H1 (cell line): ENCODE measurements at regions not wholly inside any gene's neighbourhood (a gene's known extent, or its start where the extent isn't known, plus 50 kb on each side); places are given as distances from the start of the nearest gene placed in this dataset.

Experiments used
- CTCF ChIA-PET: fragments of 300-600 bp; sonication (Branson Sonifier 250); formaldehyde crosslinking; loops from one replicate; lab custom pipeline; 2021; ENCODE audit not compliant: partially characterized antibody; lab: Charles Lee
- POLR2A ChIA-PET: fragments of 300-600 bp; sonication (Branson Sonifier 250); formaldehyde crosslinking; loops from one replicate; lab custom pipeline; 2021; ENCODE audit warnings: inconsistent platforms; ENCODE audit not compliant: partially characterized antibody; lab: Charles Lee
- DNase-seq, 2 experiments: peaks; one replicate each; pipeline versions ENCODE4 v3.0.0 to v3.0.0-alpha.2; 2010 to 2022; ENCODE audit warnings: low spot score in 2 of 2, low read depth in 1 of 2, mixed read lengths in 1 of 2
- FAIRE-seq: peaks from 2 replicates; lab custom pipeline; 2011; peaks lifted over from hg19 to GRCh38; lab: Jason Lieb, UNC
- H2AFZ ChIP-seq: 2 replicates; pipeline ENCODE4 v1.8.1; 2012; ENCODE audit warnings: low read length, inconsistent platforms
- H2AK5ac ChIP-seq: 2 replicates; pipeline ENCODE4 v1.6.1; 2013; ENCODE audit warnings: low read depth, low read length
- H2BK120ac ChIP-seq: replicated peaks from 2 replicates; pipeline ENCODE3; 2013; ENCODE audit warnings: low read depth, low read length, inconsistent platforms
- H2BK12ac ChIP-seq: 2 replicates; pipeline ENCODE4 v1.6.1; 2013; ENCODE audit warnings: low read depth, low read length
- H2BK15ac ChIP-seq: 2 replicates; pipeline ENCODE4 v1.6.1; 2013; ENCODE audit warnings: low read length
- H2BK20ac ChIP-seq: 2 replicates; pipeline ENCODE4 v1.6.1; 2013; ENCODE audit warnings: low read length
- H2BK5ac ChIP-seq: 2 replicates; pipeline ENCODE4 v1.6.1; 2013; ENCODE audit warnings: low read depth, low read length
- H3K14ac ChIP-seq: 2 replicates; pipeline ENCODE4 v1.6.1; 2013; ENCODE audit warnings: inconsistent platforms; ENCODE audit not compliant: insufficient read length
- H3K18ac ChIP-seq: 2 replicates; pipeline ENCODE4 v1.6.1; 2013; ENCODE audit warnings: low read length; ENCODE audit errors: extremely low read depth
- H3K23ac ChIP-seq: 2 replicates; pipeline ENCODE4 v1.6.1; 2013; ENCODE audit warnings: inconsistent platforms; ENCODE audit not compliant: insufficient read length
- H3K23me2 ChIP-seq: 2 replicates; pipeline ENCODE4 v1.6.1; 2013; ENCODE audit warnings: low read depth, low read length
- H3K27ac ChIP-seq: 2 replicates; pipeline ENCODE4 v1.6.1; 2011; ENCODE audit warnings: low read depth, low read length, inconsistent platforms
- H3K27me3 ChIP-seq, 4 experiments: replicated peaks in 1 of 4; 1 replicate in 1 of 4; 2 replicates in 3 of 4; pipeline versions ENCODE4 v1.6.1 to v1.8.1; 2011 to 2013; ENCODE audit warnings: low read length in 3 of 4, mild to moderate bottlenecking in 3 of 4, inconsistent platforms in 2 of 4, mixed read lengths in 2 of 4, moderate library complexity in 1 of 4; ENCODE audit not compliant: control insufficient read depth in 3 of 4, insufficient read depth in 3 of 4; ENCODE audit errors: extremely low read depth in 1 of 4
- H3K36me3 ChIP-seq, 4 experiments: 2 replicates each; pipeline versions ENCODE4 v1.6.1 to v1.8.1; 2011 to 2013; ENCODE audit warnings: mild to moderate bottlenecking in 4 of 4, low read length in 3 of 4, moderate library complexity in 2 of 4, control low read depth in 1 of 4, inconsistent platforms in 1 of 4; ENCODE audit not compliant: insufficient read depth in 4 of 4, control insufficient read depth in 2 of 4
- H3K4ac ChIP-seq: replicated peaks from 2 replicates; pipeline ENCODE3; 2013; ENCODE audit warnings: low read length, low read depth, mixed read lengths, inconsistent platforms; ENCODE audit not compliant: insufficient read length
- H3K4me1 ChIP-seq, 4 experiments: replicated peaks in 1 of 4; 1 replicate in 1 of 4; 2 replicates in 3 of 4; pipeline versions ENCODE4 v1.6.1 to v1.8.1; 2011 to 2013; ENCODE audit warnings: low read length in 3 of 4, inconsistent platforms in 2 of 4, mixed read lengths in 1 of 4; ENCODE audit not compliant: insufficient read depth in 4 of 4, control insufficient read depth in 3 of 4
- H3K4me2 ChIP-seq, 2 experiments: 2 replicates each; pipeline versions ENCODE4 v1.6.1 to v1.8.1; 2011 to 2013; ENCODE audit warnings: low read depth in 2 of 2, low read length in 2 of 2, control low read depth in 1 of 2, inconsistent platforms in 1 of 2, mild to moderate bottlenecking in 1 of 2; ENCODE audit not compliant: insufficient read depth in 1 of 2
- H3K4me3 ChIP-seq, 4 experiments: fragments of 200-600, 300-600 bp in 1 of 4; sonication (generic), shearing (Covaris generic), sonication (Bioruptor Twin) in 1 of 4; 2 replicates each; pipeline versions ENCODE4 v1.5.1 to v1.8.1; 2011 to 2016; ENCODE audit warnings: low read length in 4 of 4, low read depth in 3 of 4, control low read depth in 2 of 4, inconsistent platforms in 2 of 4, mild to moderate bottlenecking in 2 of 4, mixed read lengths in 1 of 4, moderate library complexity in 1 of 4; ENCODE audit not compliant: insufficient read depth in 2 of 4; ENCODE audit errors: extremely low read depth in 1 of 4
- H3K56ac ChIP-seq: replicated peaks from 2 replicates; pipeline ENCODE3; 2013; ENCODE audit warnings: low read depth, mild to moderate bottlenecking, mixed read lengths, low read length, inconsistent platforms; ENCODE audit not compliant: insufficient read length
- H3K79me1 ChIP-seq: 2 replicates; pipeline ENCODE4 v1.6.1; 2013; ENCODE audit warnings: low read depth, low read length, control low read depth
- H3K79me2 ChIP-seq, 2 experiments: 2 replicates each; pipeline versions ENCODE4 v1.6.1 to v1.8.1; 2012 to 2013; ENCODE audit warnings: low read length in 2 of 2, mild to moderate bottlenecking in 2 of 2, inconsistent platforms in 1 of 2; ENCODE audit not compliant: insufficient read depth in 2 of 2, control insufficient read depth in 1 of 2
- H3K9ac ChIP-seq, 4 experiments: replicated peaks in 1 of 4; 1 replicate in 1 of 4; 2 replicates in 3 of 4; pipeline versions ENCODE4 v1.6.1 to v1.8.1; 2011 to 2013; ENCODE audit warnings: low read depth in 3 of 4, low read length in 3 of 4, control low read depth in 2 of 4, mild to moderate bottlenecking in 2 of 4, moderate library complexity in 2 of 4, inconsistent platforms in 1 of 4; ENCODE audit errors: extremely low read depth in 1 of 4
- H3K9me3 ChIP-seq, 2 experiments: 2 replicates each; pipeline versions ENCODE4 v1.6.1 to v1.8.1; 2012 to 2013; ENCODE audit warnings: mild to moderate bottlenecking in 2 of 2, moderate library complexity in 2 of 2, control low read depth in 1 of 2, inconsistent platforms in 1 of 2, low read depth in 1 of 2, low read length in 1 of 2, mixed read lengths in 1 of 2; ENCODE audit not compliant: insufficient read depth in 2 of 2
- H4K20me1 ChIP-seq, 2 experiments: replicated peaks in 1 of 2; 2 replicates each; pipeline versions ENCODE3 to v1.8.1; 2011 to 2013; ENCODE audit warnings: inconsistent platforms in 2 of 2, low read length in 2 of 2, mild to moderate bottlenecking in 1 of 2; ENCODE audit not compliant: insufficient read depth in 2 of 2, control insufficient read depth in 1 of 2
- H4K5ac ChIP-seq: 2 replicates; pipeline ENCODE4 v1.6.1; 2013; ENCODE audit warnings: low read length, low read depth, mixed read lengths, inconsistent platforms; ENCODE audit not compliant: insufficient read length
- H4K8ac ChIP-seq: 2 replicates; pipeline ENCODE4 v1.8.0; 2013; ENCODE audit warnings: mild to moderate bottlenecking, moderate library complexity, low read length, inconsistent platforms; ENCODE audit not compliant: insufficient read depth; ENCODE audit errors: extremely low read depth
- H4K91ac ChIP-seq: replicated peaks from 2 replicates; pipeline ENCODE3; 2013; ENCODE audit warnings: low read length, mixed read lengths, inconsistent platforms; ENCODE audit not compliant: insufficient read length
- BACH1 ChIP-seq: IDR thresholded peaks from 2 replicates; pipeline ENCODE4 v1.6.1; 2012; ENCODE audit warnings: low read length, improper control_type of control experiment
- FOSL1 ChIP-seq: IDR thresholded peaks from 2 replicates; pipeline ENCODE4 v1.6.1; 2011; ENCODE audit warnings: mild to moderate bottlenecking, low read depth, low read length, moderate library complexity; ENCODE audit not compliant: insufficient read depth
- NRF1 ChIP-seq: IDR thresholded peaks from 2 replicates; pipeline ENCODE4 v1.6.1; 2011; ENCODE audit warnings: mild to moderate bottlenecking, low read depth, low read length, improper control_type of control experiment
- RAD21 ChIP-seq, 2 experiments: IDR thresholded peaks in 1 of 2; conservative IDR thresholded peaks in 1 of 2; 2 replicates each; pipeline ENCODE4 v1.6.1; 2011; ENCODE audit warnings: low read depth in 2 of 2, low read length in 2 of 2, improper control_type of control experiment in 1 of 2, inconsistent platforms in 1 of 2, mild to moderate bottlenecking in 1 of 2, moderate library complexity in 1 of 2
- SIX5 ChIP-seq: IDR thresholded peaks from 2 replicates; pipeline ENCODE4 v1.6.1; 2011; ENCODE audit warnings: mild to moderate bottlenecking, low read depth, low read length
- SUZ12 ChIP-seq: fragments of 200-600 bp; sonication (generic); IDR thresholded peaks from 2 replicates; pipeline ENCODE4 v1.6.1; 2012; ENCODE audit warnings: mild to moderate bottlenecking, inconsistent platforms, low read length, moderate library complexity, mixed read lengths
- TEAD4 ChIP-seq: IDR thresholded peaks from 2 replicates; pipeline ENCODE4 v1.6.1; 2012; ENCODE audit warnings: low read depth, low read length, inconsistent platforms, mixed read lengths
- WGBS, 2 experiments: shearing (Covaris generic) in 1 of 2; methylation state at CpG; one replicate each; pipeline versions ENCODE4 v1.1.6 to v1.1.7; 2013 to 2015; ENCODE audit warnings: low lambda C conversion rate in 2 of 2, mixed read lengths in 2 of 2, inconsistent platforms in 1 of 2, low coverage in 1 of 2, missing lambda C conversion rate in 1 of 2; ENCODE audit not compliant: insufficient replicate concordance in 2 of 2, insufficient coverage in 1 of 2, insufficient read length in 1 of 2; ENCODE audit errors: extremely low coverage in 1 of 2, missing lambda C conversion rate in 1 of 2; 5-methylcytosine and 5-hydroxymethylcytosine counted together

- Histone ChIP-seq H3K79me1 (no peaks in the 10 kb centered on the region), H3K23me2 (peaks cover 5% of the 10 kb centered on the region; the same call in 1 of the 2 replicates), H3K18ac (peak overlapping the region; percentile 43; the same call in 1 of the 2 replicates), H2AFZ (peak overlapping the region; percentile 81), H2BK12ac (peak overlapping the region; percentile 96), H4K20me1 (peaks cover 0 to 4% of the 10 kb centered on the region in 2 experiments), H3K14ac (peak overlapping the region; percentile 90), H2BK120ac (peak overlapping the region; percentile 85), H3K4me2 (peak overlapping the region; percentile 57 to 61), H2AK5ac (peak overlapping the region; percentile 99; the same call in 1 of the 2 replicates), H2BK20ac (peak overlapping the region; percentile 40), H3K23ac (peak overlapping the region; percentile 95), H3K27me3 (no peaks in the 10 kb centered on the region), H3K9ac (peak overlapping the region in 2 of 4 experiments; percentile 19 to 30; a peak in 2 of 7 replicates), H3K36me3 (no peaks in the 10 kb centered on the region), H3K27ac (no peak overlapping the region), H3K4me1 (peaks cover 6 to 13% (median 11%) of the 10 kb centered on the region in 4 experiments; a peak in 6 of 7 replicates), H2BK5ac (peak overlapping the region; percentile 82), H4K8ac (no peak overlapping the region), H3K4me3 (no peak overlapping the region; a peak in 3 of 8 replicates), H4K5ac (peak overlapping the region; percentile 42), H3K79me2 (no peaks in the 10 kb centered on the region), H4K91ac (peak overlapping the region; percentile 94), H3K4ac (peak overlapping the region; percentile 100), H2BK15ac (peak overlapping the region; percentile 66; the same call in 1 of the 2 replicates), H3K56ac (peak overlapping the region; percentile 96), H3K9me3 (no peaks in the 10 kb centered on the region)
- WGBS, 2 experiments = 48 to 100% methylated on average over 2 to 13 of the region's 13 CpGs
- DNase-seq (peak; percentile 44 to 68), FAIRE-seq (no peak)
- ChIA-PET POLR2A (interaction anchor here (0.6 kb wide), 1 partner anchor 26 kb away, joined by 4 read pairs; no protein-coding TSS in a partner anchor), CTCF (interaction anchor here (0.6 to 1.2 kb wide), 5 partner anchors 11 to 979 kb away, joined by 3 to 6 read pairs (median 4); no protein-coding TSS in a partner anchor)
- TF ChIP-seq NRF1 (no peak), TEAD4 (no peak), SUZ12 (no peak), FOSL1 (no peak), BACH1 (0 out of 2 replicates have a peak, but pooled peaks have one; percentile 2), RAD21 (IDR thresholded peaks at IDR 0.05 in 1 of 2, conservative IDR thresholded peaks at IDR 0.05 in 1 of 2; ENCODE audit: low read depth in 2 of 2, low read length in 2 of 2) (no peak), SIX5 (no peak)
Observed at GRCh38 chr14:65173973-65174693, 71.8 kb upstream of the MAX start.
